ENCODE measurements at regions not wholly inside any gene's neighbourhood (a gene's known extent, or its start where the extent isn't known, plus 50 kb on each side); places are given as distances from the start of the nearest gene placed in this dataset.

DNA sequence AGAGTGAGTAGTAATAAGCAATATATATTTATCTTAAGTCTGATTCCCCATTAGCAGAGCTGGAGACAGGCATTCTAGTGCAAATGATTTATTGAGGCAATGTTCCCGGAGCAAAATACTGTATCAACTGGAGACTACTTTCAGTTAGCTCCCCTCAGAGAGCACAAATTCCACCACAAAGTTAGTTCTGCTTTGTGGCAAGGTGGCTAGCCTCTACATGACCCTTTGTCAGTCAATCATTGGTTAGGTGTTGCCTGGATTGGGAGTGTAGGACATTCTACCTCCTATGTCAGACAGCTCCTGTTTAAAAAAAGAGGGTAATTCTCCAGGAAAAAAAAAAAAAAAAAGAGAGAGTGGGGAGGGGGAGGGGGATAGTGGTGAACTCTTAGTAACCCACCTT lies 402.2 kb downstream of the NR4A2 start:
- Histone ChIP-seq H3K4me1 (ENCODE audit: control insufficient read depth, extremely low read depth, insufficient read depth, low read length) (no peaks in the 10 kb centered on the region), H3K36me3 (ENCODE audit: control insufficient read depth in 2 of 2, extremely low read depth in 1 of 2, insufficient read depth in 2 of 2, low read length in 2 of 2) (no peaks in the 10 kb centered on the region), H3K4me2 (ENCODE audit: insufficient read depth, low read length) (no peak overlapping the region), H3K27ac (ENCODE audit: insufficient read depth, low read depth, low read length) (no peak overlapping the region), H2AFZ (ENCODE audit: low read depth, low read length) (no peak overlapping the region), H3K27me3 (ENCODE audit: control insufficient read depth in 2 of 2, insufficient read depth in 2 of 2, low read length in 2 of 2) (no peaks in the 10 kb centered on the region), H3K79me2 (ENCODE audit: control insufficient read depth, insufficient read depth, low read length) (no peaks in the 10 kb centered on the region), H3K9me1 (replicated peaks; ENCODE audit: control insufficient read depth, extremely low read depth, insufficient read depth, low read length) (no peaks in the 10 kb centered on the region), H3K9me3 (replicated peaks; ENCODE audit: control insufficient read depth, insufficient read depth, low read length) (no peaks in the 10 kb centered on the region), H3K4me3 (replicated peaks in 1 of 3; ENCODE audit: insufficient read depth in 1 of 3, low read depth in 1 of 3, low read length in 3 of 3) (no peak overlapping the region), H3K9ac (replicated peaks; ENCODE audit: extremely low read depth, insufficient read depth, low read length) (no peak overlapping the region), H4K20me1 (replicated peaks; ENCODE audit: control insufficient read depth, extremely low read depth, insufficient read depth, low read length) (no peaks in the 10 kb centered on the region)
- dilution Hi-C loops (cut with MboI; ENCODE audit: extremely low pct_ligation_motif_present, low sequenced_read_pairs) (no loop called here), intact Hi-C loops (cut with micrococcal nuclease) (no loop called here)
- BruUV-seq (replicated peaks), result no TSS peak
- DNase-seq (ENCODE audit: low read depth, low spot score), result no peak
- TF ChIP-seq MYC (IDR thresholded peaks at IDR 0.05; ENCODE audit: low read depth, low read length), result no peak
- ChIA-PET CTCF (interaction anchor here (0.6 kb wide), 1 partner anchor 529 kb away, joined by 3 read pairs; no protein-coding TSS in a partner anchor), POLR2A (no interaction called here)
- FAIRE-seq, result no peak

- Histone ChIP-seq H2AFZ (ENCODE audit: low read depth, low read length) (no peak overlapping the region), H3K9me1 (replicated peaks; ENCODE audit: control insufficient read depth, extremely low read depth, insufficient read depth, low read length) (no peaks in the 10 kb centered on the region), H4K20me1 (replicated peaks; ENCODE audit: control insufficient read depth, extremely low read depth, insufficient read depth, low read length) (no peaks in the 10 kb centered on the region), H3K27me3 (ENCODE audit: control insufficient read depth in 2 of 2, insufficient read depth in 2 of 2, low read length in 2 of 2) (no peaks in the 10 kb centered on the region), H3K36me3 (ENCODE audit: control insufficient read depth in 2 of 2, extremely low read depth in 1 of 2, insufficient read depth in 2 of 2, low read length in 2 of 2) (no peaks in the 10 kb centered on the region), H3K79me2 (ENCODE audit: control insufficient read depth, insufficient read depth, low read length) (no peaks in the 10 kb centered on the region), H3K4me2 (ENCODE audit: insufficient read depth, low read length) (no peak overlapping the region), H3K9me3 (replicated peaks; ENCODE audit: control insufficient read depth, insufficient read depth, low read length) (no peaks in the 10 kb centered on the region), H3K4me1 (ENCODE audit: control insufficient read depth, extremely low read depth, insufficient read depth, low read length) (no peaks in the 10 kb centered on the region), H3K9ac (replicated peaks; ENCODE audit: extremely low read depth, insufficient read depth, low read length) (no peak overlapping the region), H3K27ac (ENCODE audit: insufficient read depth, low read depth, low read length) (no peak overlapping the region), H3K4me3 (replicated peaks in 1 of 3; ENCODE audit: insufficient read depth in 1 of 3, low read depth in 1 of 3, low read length in 3 of 3) (no peak overlapping the region)
- CTCF ChIA-PET, result no interaction called here
- dilution Hi-C loops (cut with MboI; ENCODE audit: extremely low pct_ligation_motif_present, low sequenced_read_pairs), result no loop called here
- intact Hi-C loops (cut with micrococcal nuclease), result no loop called here
- BruUV-seq (replicated peaks), result no TSS peak
- TF ChIP-seq CTCF (IDR thresholded peaks at IDR 0.05; ENCODE audit: extremely low read depth in 1 of 2, insufficient read depth in 1 of 2, low read depth in 1 of 2, low read length in 2 of 2), result no peak
- no peak for TF ChIP-seq EZH2 (IDR thresholded peaks at IDR 0.05; ENCODE audit: borderline replicate concordance, low read depth, low read length, severe bottlenecking)
- POLR2A ChIA-PET, result no interaction called here
- DNase-seq (ENCODE audit: low read depth, low spot score) (no peak), FAIRE-seq (no peak)
Observed at GRCh38 chr2:155917380-155917779, 415.1 kb downstream of the NR4A2 start.
